GM23338 (cell line): ENCODE measurements at regions not wholly inside any gene's neighbourhood (a gene's known extent, or its start where the extent isn't known, plus 50 kb on each side); places are given as distances from the start of the nearest gene placed in this dataset.

Experiments used
- ATAC-seq: fragments of 200-7000 bp; cut with Tn5 transposase; 3 replicates; pipeline ENCODE4 v1.9.1; 2020
- DNase-seq: peaks from one replicate; pipeline ENCODE4 v3.0.0-alpha.2; 2015; ENCODE audit warnings: low spot score
- H2AFZ ChIP-seq: fragments of 200-600 bp; sonication (generic); 2 replicates; pipeline ENCODE4 v1.8.0; 2016; ENCODE audit warnings: antibody characterized with exemption, mild to moderate bottlenecking, moderate library complexity
- H3F3A ChIP-seq: fragments of 200-600 bp; sonication (generic); replicated peaks from 2 replicates; pipeline ENCODE4 v1.8.0; 2017; ENCODE audit warnings: antibody characterized with exemption, mixed run types, low read depth
- H3K27ac ChIP-seq: fragments of 200-600 bp; sonication (generic); 2 replicates; pipeline ENCODE4 v1.6.1; 2016; ENCODE audit warnings: low read depth
- H3K27me3 ChIP-seq: fragments of 200-600 bp; sonication (generic); 2 replicates; pipeline ENCODE4 v1.8.0; 2016; ENCODE audit warnings: mild to moderate bottlenecking, mixed run types, moderate library complexity; ENCODE audit not compliant: insufficient read depth
- H3K36me3 ChIP-seq: fragments of 200-600 bp; sonication (generic); 2 replicates; pipeline ENCODE4 v1.8.0; 2016; ENCODE audit warnings: mild to moderate bottlenecking; ENCODE audit not compliant: insufficient read depth
- H3K4me1 ChIP-seq: fragments of 200-600 bp; sonication (generic); 2 replicates; pipeline ENCODE4 v1.8.0; 2016; ENCODE audit warnings: mild to moderate bottlenecking, moderate library complexity; ENCODE audit not compliant: insufficient read depth
- H3K4me2 ChIP-seq: fragments of 200-600 bp; sonication (generic); 2 replicates; pipeline ENCODE4 v1.7.1; 2017; ENCODE audit warnings: mixed run types
- H3K4me3 ChIP-seq: fragments of 200-600 bp; sonication (generic); 2 replicates; pipeline ENCODE4 v1.6.1; 2016; ENCODE audit warnings: mixed run types
- H3K79me2 ChIP-seq: fragments of 200-600 bp; sonication (generic); replicated peaks from 2 replicates; pipeline ENCODE4 v1.8.0; 2017; ENCODE audit warnings: mild to moderate bottlenecking; ENCODE audit not compliant: insufficient read depth
- H3K9me2 ChIP-seq: fragments of 200-600 bp; sonication (generic); 2 replicates; pipeline ENCODE4 v1.8.0; 2017; ENCODE audit not compliant: insufficient read depth
- H4K20me1 ChIP-seq: fragments of 200-600 bp; sonication (generic); replicated peaks from 2 replicates; pipeline ENCODE4 v1.8.0; 2017; ENCODE audit warnings: mild to moderate bottlenecking; ENCODE audit not compliant: insufficient read depth
- H3K27ac Mint-ChIP-seq: 2 replicates; pipeline ENCODE4 v1.8.0; 2020; ENCODE audit warnings: inconsistent platforms, mild to moderate bottlenecking, moderate library complexity, mixed read lengths
- H3K27me3 Mint-ChIP-seq: 3 replicates; pipeline ENCODE4 v1.8.0; 2022; ENCODE audit warnings: low read depth, mild to moderate bottlenecking, moderate library complexity, mixed read lengths, inconsistent platforms; ENCODE audit not compliant: insufficient read depth, poor library complexity
- H3K36me3 Mint-ChIP-seq: 3 replicates; pipeline ENCODE4 v1.8.0; 2021; ENCODE audit warnings: low read depth, mild to moderate bottlenecking, inconsistent platforms, moderate library complexity, mixed read lengths
- H3K4me1 Mint-ChIP-seq: 3 replicates; pipeline ENCODE4 v1.8.0; 2020; ENCODE audit warnings: mild to moderate bottlenecking, inconsistent platforms, mixed read lengths
- H3K4me3 Mint-ChIP-seq: 3 replicates; pipeline ENCODE4 v1.8.0; 2021; ENCODE audit warnings: moderate library complexity, mild to moderate bottlenecking, inconsistent platforms, mixed read lengths
- H3K9me3 Mint-ChIP-seq: 3 replicates; pipeline ENCODE4 v1.8.0; 2020; ENCODE audit warnings: moderate library complexity, mild to moderate bottlenecking, inconsistent platforms, mixed read lengths
- CREB1 ChIP-seq: fragments of 250-450 bp; sonication (Bioruptor Pico); IDR thresholded peaks from 2 replicates; pipeline ENCODE4 v1.5.0; 2020; ENCODE audit warnings: low read depth, mild to moderate bottlenecking, moderate library complexity
- CTCF ChIP-seq, 2 experiments: fragments of 200-600 bp in 1 of 2; sonication (generic) in 1 of 2; conservative IDR thresholded peaks; 2 replicates each; pipeline versions ENCODE4 v1.5.1 to v1.6.1; 2016 to 2017; ENCODE audit warnings: antibody characterized with exemption in 2 of 2, low read depth in 2 of 2, mild to moderate bottlenecking in 2 of 2, moderate library complexity in 1 of 2
- ETS1 ChIP-seq: IDR thresholded peaks from 2 replicates; pipeline ENCODE4 v1.6.1; 2016; ENCODE audit warnings: antibody characterized with exemption
- EZH2 ChIP-seq: fragments of 200-600 bp; sonication (generic); IDR thresholded peaks from one replicate; pipeline ENCODE4 v1.8.0; 2017; ENCODE audit warnings: antibody characterized with exemption, mild to moderate bottlenecking, low read depth; ENCODE audit not compliant: unreplicated experiment
- EZH2phosphoT487 ChIP-seq: fragments of 200-600 bp; sonication (generic); IDR thresholded peaks from one replicate; pipeline ENCODE4 v1.8.1; 2018; ENCODE audit warnings: antibody characterized with exemption; ENCODE audit not compliant: unreplicated experiment
- JUNB ChIP-seq: IDR thresholded peaks from one replicate; pipeline ENCODE4 v1.6.1; 2016; ENCODE audit warnings: antibody characterized with exemption; ENCODE audit not compliant: unreplicated experiment
- NANOG ChIP-seq: IDR thresholded peaks from 2 replicates; pipeline ENCODE4 v1.6.1; 2016; ENCODE audit warnings: antibody characterized with exemption, borderline replicate concordance
- POLR2AphosphoS5 ChIP-seq: IDR thresholded peaks from 2 replicates; pipeline ENCODE4 v1.6.1; 2016; ENCODE audit warnings: antibody characterized with exemption, low read depth
- REST ChIP-seq: IDR thresholded peaks from one replicate; pipeline ENCODE4 v1.6.1; 2018; ENCODE audit warnings: antibody characterized with exemption; ENCODE audit not compliant: unreplicated experiment
- STAT1 ChIP-seq: IDR thresholded peaks from one replicate; pipeline ENCODE4 v1.6.1; 2016; ENCODE audit warnings: antibody characterized with exemption; ENCODE audit not compliant: unreplicated experiment
- ZNF114 ChIP-seq: fragments of 250-450 bp; sonication (Bioruptor Pico); IDR thresholded peaks from 2 replicates; pipeline ENCODE4 v1.5.0; 2020; ENCODE audit warnings: mild to moderate bottlenecking, moderate library complexity
- ZNF331 ChIP-seq: fragments of 250-450 bp; sonication (Bioruptor Pico); IDR thresholded peaks from 2 replicates; pipeline ENCODE4 v1.5.0; 2020; ENCODE audit warnings: low read depth, mild to moderate bottlenecking, moderate library complexity

GRCh38 chrX:74117962-74118902 is 185.7 kb upstream of the ZCCHC13 start:
- TF ChIP-seq ZNF331 (no peak), EZH2phosphoT487 (no peak), ZNF114 (no peak), CREB1 (no peak), REST (no peak), CTCF (conservative IDR thresholded peaks at IDR 0.05; ENCODE audit: low read depth in 2 of 2) (no peak), JUNB (no peak), STAT1 (no peak), POLR2AphosphoS5 (no peak)
- DNase-seq (peak; percentile 0), ATAC-seq (no peak)
- H3K27ac ChIP-seq: no peak overlapping the region
- H2AFZ ChIP-seq: no peak overlapping the region
- no peaks in the 10 kb centered on the region for H3F3A ChIP-seq
- H3K4me2 ChIP-seq: no peak overlapping the region
- no peaks in the 10 kb centered on the region for H3K27me3 ChIP-seq
- H3K4me1 Mint-ChIP-seq: no peaks in the 10 kb centered on the region
- H3K27ac Mint-ChIP-seq: no peak overlapping the region
- H3K27me3 Mint-ChIP-seq: peaks cover 2% of the 10 kb centered on the region
- no peaks in the 10 kb centered on the region for H3K79me2 ChIP-seq
- H3K9me2 ChIP-seq: no peaks in the 10 kb centered on the region
- no peaks in the 10 kb centered on the region for H3K4me1 ChIP-seq
- H3K9me3 Mint-ChIP-seq: no peaks in the 10 kb centered on the region
- no peak overlapping the region for H3K4me3 ChIP-seq
- H3K36me3 Mint-ChIP-seq: no peaks in the 10 kb centered on the region; the same call in 2 of the 3 replicates
- H4K20me1 ChIP-seq: no peaks in the 10 kb centered on the region
- no peaks in the 10 kb centered on the region for H3K36me3 ChIP-seq
- no peak overlapping the region for H3K4me3 Mint-ChIP-seq

- H3K27me3 Mint-ChIP-seq: no peaks in the 10 kb centered on the region
- H3F3A ChIP-seq: no peaks in the 10 kb centered on the region
- no peak for ATAC-seq
- H3K9me2 ChIP-seq: no peaks in the 10 kb centered on the region
- H3K27ac Mint-ChIP-seq: no peak overlapping the region
- no peak for DNase-seq
- no peak overlapping the region for H2AFZ ChIP-seq
- no peak overlapping the region for H3K27ac ChIP-seq
- no peaks in the 10 kb centered on the region for H3K79me2 ChIP-seq
- no peaks in the 10 kb centered on the region for H3K36me3 ChIP-seq
- no peak overlapping the region for H3K4me2 ChIP-seq
- TF ChIP-seq NANOG: no peak
- TF ChIP-seq ETS1: no peak
- no peak for TF ChIP-seq ZNF331
- TF ChIP-seq JUNB: no peak
- TF ChIP-seq ZNF114: no peak
- no peak for TF ChIP-seq EZH2
- TF ChIP-seq REST: no peak
- H3K27me3 ChIP-seq: no peaks in the 10 kb centered on the region
- no peaks in the 10 kb centered on the region for H3K4me1 Mint-ChIP-seq
- H3K4me3 Mint-ChIP-seq: no peak overlapping the region
- peaks cover 3% of the 10 kb centered on the region; the same call in 1 of the 3 replicates for H3K9me3 Mint-ChIP-seq
- peaks cover 16% of the 10 kb centered on the region; the same call in 2 of the 3 replicates for H3K36me3 Mint-ChIP-seq
- no peaks in the 10 kb centered on the region for H3K4me1 ChIP-seq
- no peaks in the 10 kb centered on the region for H4K20me1 ChIP-seq
- H3K4me3 ChIP-seq: no peak overlapping the region
These were observed 192.7 kb upstream of the ZCCHC13 start for GRCh38 chrX:74111245-74111644.
